ENCODE measurements at regions not wholly inside any gene's neighbourhood (a gene's known extent, or its start where the extent isn't known, plus 50 kb on each side); places are given as distances from the start of the nearest gene placed in this dataset.
"Not testable (repeated sequence)": the region's sequence is repeated elsewhere in the genome, so short reads cannot be mapped to it uniquely, and the experiment has no call there.

GRCh38 chr5:174535669-174536068 lies 188.7 kb upstream of the MSX2 start:
- WGBS, 2 experiments (ENCODE audit: low coverage in 1 of 2, low lambda C conversion rate in 2 of 2, missing lambda C conversion rate in 2 of 2), result 90 to 95% methylated on average over 3 of the region's 3 CpGs
- Histone ChIP-seq H3K27me3 (replicated peaks; ENCODE audit: insufficient read depth) (no peaks in the 10 kb centered on the region), H3K4me3 (no peak overlapping the region), H3K79me2 (ENCODE audit: insufficient read depth) (no peaks in the 10 kb centered on the region), H3K9me3 (ENCODE audit: low read depth) (no peaks in the 10 kb centered on the region), H3K4me1 (ENCODE audit: insufficient read depth) (peaks cover 22% of the 10 kb centered on the region), H3K9ac (no peak overlapping the region), H3K9me2 (ENCODE audit: insufficient read depth) (no peaks in the 10 kb centered on the region), H3K36me3 (ENCODE audit: low read depth) (no peaks in the 10 kb centered on the region), H4K20me1 (ENCODE audit: insufficient read depth) (no peaks in the 10 kb centered on the region), H3K27ac (no peak overlapping the region), H3K4me2 (ENCODE audit: unreplicated experiment) (no peak overlapping the region), H2AFZ (no peak overlapping the region), H3F3A (ENCODE audit: insufficient read depth) (peaks cover 22% of the 10 kb centered on the region)
- no peak for DNase-seq
- in situ Hi-C loops (cut with MboI), result no loop called here
- TF ChIP-seq EZH2 (IDR thresholded peaks at IDR 0.05; ENCODE audit: insufficient read depth, poor library complexity, severe bottlenecking) (no peak), EZH2phosphoT487 (IDR thresholded peaks at IDR 0.05; ENCODE audit: insufficient read depth, low read depth) (no peak)

- in situ Hi-C loops (cut with MboI); H3K4me2 ChIP-seq (ENCODE audit: unreplicated experiment); H3K27ac ChIP-seq; DNase-seq; H3K79me2 ChIP-seq (ENCODE audit: insufficient read depth); H4K20me1 ChIP-seq (ENCODE audit: insufficient read depth); H3K9me2 ChIP-seq (ENCODE audit: insufficient read depth); H3K36me3 ChIP-seq (ENCODE audit: low read depth); H3K4me1 ChIP-seq (ENCODE audit: insufficient read depth); H3K9ac ChIP-seq; H3F3A ChIP-seq (ENCODE audit: insufficient read depth); H2AFZ ChIP-seq; H3K4me3 ChIP-seq; H3K9me3 ChIP-seq (ENCODE audit: low read depth): not testable (repeated sequence)
- H3K27me3 ChIP-seq (replicated peaks; ENCODE audit: insufficient read depth), result peaks cover 12% of the 10 kb centered on the region
- 58 to 78% methylated on average over 4 of the region's 5 CpGs for WGBS, 2 experiments (ENCODE audit: low coverage in 1 of 2, low lambda C conversion rate in 2 of 2, missing lambda C conversion rate in 2 of 2)
These were observed 184.6 kb upstream of the MSX2 start for GRCh38 chr5:174539823-174540222.

DNA sequence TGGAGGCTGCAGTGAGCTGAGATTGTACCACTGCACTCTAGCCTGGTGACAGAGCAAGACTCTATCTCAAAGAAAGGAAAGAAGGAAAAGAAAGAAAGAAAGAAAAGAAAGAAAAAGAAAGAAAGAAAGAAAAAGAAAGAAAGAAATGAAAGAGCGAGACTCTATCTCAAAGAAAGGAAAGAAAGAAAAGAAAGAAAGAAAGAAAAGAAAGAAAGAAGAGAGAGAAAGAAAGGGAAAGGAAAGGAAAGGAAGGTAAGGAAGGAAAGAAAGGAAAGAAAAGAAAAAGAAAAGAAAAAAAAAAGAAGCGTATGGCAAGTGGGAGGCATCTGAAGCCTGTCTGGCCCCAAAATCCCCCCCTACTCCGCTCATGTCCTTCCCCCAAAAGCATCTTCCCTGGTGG lies 182.3 kb upstream of the MSX2 start:
- H3K36me3 ChIP-seq (ENCODE audit: low read depth), result no peaks in the 10 kb centered on the region
- no peak for TF ChIP-seq EZH2phosphoT487 (IDR thresholded peaks at IDR 0.05; ENCODE audit: insufficient read depth, low read depth)
- no peak for TF ChIP-seq EZH2 (IDR thresholded peaks at IDR 0.05; ENCODE audit: insufficient read depth, poor library complexity, severe bottlenecking)
- peaks cover 24% of the 10 kb centered on the region for H3K27me3 ChIP-seq (replicated peaks; ENCODE audit: insufficient read depth)
- no peaks in the 10 kb centered on the region for H3K79me2 ChIP-seq (ENCODE audit: insufficient read depth)
- in situ Hi-C loops (cut with MboI), result no loop called here
- no peaks in the 10 kb centered on the region for H3K9me2 ChIP-seq (ENCODE audit: insufficient read depth)
- 39 to 64% methylated on average over 3 of the region's 3 CpGs for WGBS, 2 experiments (ENCODE audit: low coverage in 1 of 2, low lambda C conversion rate in 2 of 2, missing lambda C conversion rate in 2 of 2)
- DNase-seq, result no peak
- H2AFZ ChIP-seq, result no peak overlapping the region
- no peak overlapping the region for H3K27ac ChIP-seq
- H3K9ac ChIP-seq, result no peak overlapping the region
- H3K4me3 ChIP-seq, result no peak overlapping the region
- no peaks in the 10 kb centered on the region for H3K9me3 ChIP-seq (ENCODE audit: low read depth)
- no peak overlapping the region for H3K4me2 ChIP-seq (ENCODE audit: unreplicated experiment)
- no peaks in the 10 kb centered on the region for H3F3A ChIP-seq (ENCODE audit: insufficient read depth)
- no peaks in the 10 kb centered on the region for H3K4me1 ChIP-seq (ENCODE audit: insufficient read depth)
- no peaks in the 10 kb centered on the region for H4K20me1 ChIP-seq (ENCODE audit: insufficient read depth)

DNA sequence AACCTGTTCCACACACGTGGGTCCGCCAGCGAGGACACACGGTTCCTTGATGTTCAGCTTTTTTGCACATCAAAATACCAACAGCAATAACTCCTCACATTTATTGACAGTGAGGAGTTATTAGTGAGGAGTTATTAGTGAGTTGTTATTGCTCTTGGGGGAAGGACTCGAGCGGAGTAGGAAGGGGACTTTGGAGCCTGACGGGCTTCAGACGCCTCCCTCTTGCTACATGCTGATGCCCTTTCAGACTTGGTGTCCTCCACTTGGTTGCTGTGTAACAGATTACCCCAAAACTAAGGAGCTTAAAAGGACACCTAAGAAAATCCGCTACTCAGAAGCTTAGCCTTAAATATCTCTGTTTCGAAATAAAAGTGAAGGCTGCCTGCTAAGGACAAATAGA lies 181.9 kb upstream of the MSX2 start:
- H3F3A ChIP-seq (ENCODE audit: insufficient read depth), result no peaks in the 10 kb centered on the region
- no peak for DNase-seq
- TF ChIP-seq EZH2 (IDR thresholded peaks at IDR 0.05; ENCODE audit: insufficient read depth, poor library complexity, severe bottlenecking) (no peak), EZH2phosphoT487 (IDR thresholded peaks at IDR 0.05; ENCODE audit: insufficient read depth, low read depth) (no peak)
- H3K27ac ChIP-seq, result no peak overlapping the region
- H3K4me3 ChIP-seq, result no peak overlapping the region
- no peak overlapping the region for H3K9ac ChIP-seq
- no peaks in the 10 kb centered on the region for H3K36me3 ChIP-seq (ENCODE audit: low read depth)
- no peaks in the 10 kb centered on the region for H3K4me1 ChIP-seq (ENCODE audit: insufficient read depth)
- WGBS, 2 experiments (ENCODE audit: low coverage in 1 of 2, low lambda C conversion rate in 2 of 2, missing lambda C conversion rate in 2 of 2), result 49 to 51% methylated on average over 10 of the region's 10 CpGs
- H3K4me2 ChIP-seq (ENCODE audit: unreplicated experiment), result no peak overlapping the region
- peaks cover 24% of the 10 kb centered on the region for H3K27me3 ChIP-seq (replicated peaks; ENCODE audit: insufficient read depth)
- in situ Hi-C loops (cut with MboI), result no loop called here
- no peaks in the 10 kb centered on the region for H3K9me3 ChIP-seq (ENCODE audit: low read depth)
- no peak overlapping the region for H2AFZ ChIP-seq
- H3K79me2 ChIP-seq (ENCODE audit: insufficient read depth), result no peaks in the 10 kb centered on the region
- H3K9me2 ChIP-seq (ENCODE audit: insufficient read depth), result no peaks in the 10 kb centered on the region
- H4K20me1 ChIP-seq (ENCODE audit: insufficient read depth), result no peaks in the 10 kb centered on the region

DNA sequence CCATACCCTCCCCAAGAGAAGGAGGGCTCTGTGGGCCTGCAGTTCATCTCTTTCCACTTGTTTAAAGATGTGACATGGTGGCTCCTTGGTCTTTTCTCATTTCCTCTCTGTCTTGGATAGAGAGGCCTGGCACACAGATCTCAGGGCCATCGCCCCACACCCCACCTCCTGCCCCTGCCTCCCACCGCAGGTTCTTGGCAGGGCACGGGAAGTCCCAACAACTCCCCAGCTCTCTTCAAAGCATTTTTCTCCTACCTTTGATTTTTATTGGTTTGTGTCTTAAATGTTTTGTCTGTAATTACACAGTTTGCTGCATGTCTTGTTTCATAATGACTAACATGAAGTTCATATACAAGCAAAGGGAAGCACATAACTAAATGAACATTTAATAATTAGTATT lies 178.5 kb upstream of the MSX2 start:
- H2AFZ ChIP-seq, result no peak overlapping the region
- H3K4me2 ChIP-seq (ENCODE audit: unreplicated experiment), result no peak overlapping the region
- H3K4me1 ChIP-seq (ENCODE audit: insufficient read depth), result no peaks in the 10 kb centered on the region
- H3F3A ChIP-seq (ENCODE audit: insufficient read depth), result no peaks in the 10 kb centered on the region
- in situ Hi-C loops (cut with MboI), result no loop called here
- H3K27me3 ChIP-seq (replicated peaks; ENCODE audit: insufficient read depth), result peaks cover 24% of the 10 kb centered on the region
- TF ChIP-seq EZH2phosphoT487 (IDR thresholded peaks at IDR 0.05; ENCODE audit: insufficient read depth, low read depth), result no peak
- no peak for TF ChIP-seq EZH2 (IDR thresholded peaks at IDR 0.05; ENCODE audit: insufficient read depth, poor library complexity, severe bottlenecking)
- no peak overlapping the region for H3K4me3 ChIP-seq
- no peaks in the 10 kb centered on the region for H3K9me2 ChIP-seq (ENCODE audit: insufficient read depth)
- H3K79me2 ChIP-seq (ENCODE audit: insufficient read depth), result no peaks in the 10 kb centered on the region
- H3K36me3 ChIP-seq (ENCODE audit: low read depth), result no peaks in the 10 kb centered on the region
- no peaks in the 10 kb centered on the region for H4K20me1 ChIP-seq (ENCODE audit: insufficient read depth)
- H3K27ac ChIP-seq, result no peak overlapping the region
- no peak overlapping the region for H3K9ac ChIP-seq
- no peak for DNase-seq
- WGBS, 2 experiments (ENCODE audit: low coverage in 1 of 2, low lambda C conversion rate in 2 of 2, missing lambda C conversion rate in 2 of 2), result 16 to 19% methylated on average over 3 of the region's 3 CpGs
- H3K9me3 ChIP-seq (ENCODE audit: low read depth), result no peaks in the 10 kb centered on the region
